Endodermal cell (in vitro differentiated cells): ENCODE measurements at regions not wholly inside any gene's neighbourhood (a gene's known extent, or its start where the extent isn't known, plus 50 kb on each side); places are given as distances from the start of the nearest gene placed in this dataset.

Experiments used
- DNase-seq: peaks from one replicate; pipeline ENCODE4 v3.0.0-alpha.2; 2017
- H3K27ac ChIP-seq: 2 replicates; pipeline ENCODE4 v1.5.1; 2013; ENCODE audit warnings: mild to moderate bottlenecking, low read depth, low read length, moderate library complexity
- H3K27me3 ChIP-seq: 2 replicates; pipeline ENCODE4 v1.6.1; 2013; ENCODE audit warnings: mild to moderate bottlenecking, low read length, moderate library complexity; ENCODE audit not compliant: insufficient read depth, control insufficient read depth, poor library complexity, severe bottlenecking
- H3K36me3 ChIP-seq: 2 replicates; pipeline ENCODE4 v1.7.0; 2013; ENCODE audit warnings: mild to moderate bottlenecking, low read length, moderate library complexity; ENCODE audit not compliant: control insufficient read depth, insufficient read depth
- H3K4me1 ChIP-seq: one replicate; pipeline ENCODE4 v1.7.0; 2013; ENCODE audit warnings: low read length; ENCODE audit not compliant: control insufficient read depth, insufficient read depth
- H3K4me3 ChIP-seq: 2 replicates; pipeline ENCODE4 v1.5.1; 2013; ENCODE audit warnings: mild to moderate bottlenecking, low read length, moderate library complexity
- H3K9ac ChIP-seq: 2 replicates; pipeline ENCODE4 v1.6.1; 2013; ENCODE audit warnings: mild to moderate bottlenecking, low read length, moderate library complexity; ENCODE audit not compliant: poor library complexity, severe bottlenecking; ENCODE audit errors: extremely low read depth
- H3K9me3 ChIP-seq: 2 replicates; pipeline ENCODE4 v1.6.1; 2013; ENCODE audit warnings: mild to moderate bottlenecking, low read length, moderate library complexity; ENCODE audit not compliant: control insufficient read depth
- H3K27ac Mint-ChIP-seq: 2 replicates; pipeline ENCODE4 v1.8.0; 2020; ENCODE audit warnings: mixed read lengths
- H3K27me3 Mint-ChIP-seq: 2 replicates; pipeline ENCODE4 v1.8.0; 2021; ENCODE audit warnings: mild to moderate bottlenecking, mixed read lengths; ENCODE audit not compliant: insufficient read depth
- H3K36me3 Mint-ChIP-seq: 2 replicates; pipeline ENCODE4 v1.8.0; 2020; ENCODE audit warnings: low read depth, mixed read lengths
- H3K4me1 Mint-ChIP-seq: 2 replicates; pipeline ENCODE4 v1.8.0; 2020; ENCODE audit warnings: mixed read lengths
- H3K4me3 Mint-ChIP-seq: 2 replicates; pipeline ENCODE4 v1.8.0; 2020; ENCODE audit warnings: mild to moderate bottlenecking, moderate library complexity, mixed read lengths
- H3K9me3 Mint-ChIP-seq: 2 replicates; pipeline ENCODE4 v1.8.0; 2020; ENCODE audit warnings: mild to moderate bottlenecking, mixed read lengths
- CTCF ChIP-seq: fragments of 200-600 bp; sonication (generic); conservative IDR thresholded peaks from 2 replicates; pipeline ENCODE4 v1.5.0; 2021; ENCODE audit warnings: antibody characterized with exemption, mild to moderate bottlenecking
- WGBS, 2 experiments: methylation state at CpG; one replicate each; pipeline versions ENCODE4 v1.1.5 to v1.1.7; 2013; ENCODE audit warnings: missing lambda C conversion rate in 2 of 2, mixed read lengths in 1 of 2; ENCODE audit not compliant: insufficient coverage in 1 of 2, insufficient read length in 1 of 2; 5-methylcytosine and 5-hydroxymethylcytosine counted together

- no peaks in the 10 kb centered on the region for H3K36me3 ChIP-seq
- H3K4me3 Mint-ChIP-seq = no peak overlapping the region
- WGBS, 2 experiments = 87 to 100% methylated on average over 1 to 2 of the region's 2 CpGs
- H3K9ac ChIP-seq = no peak overlapping the region
- no peak overlapping the region for H3K4me3 ChIP-seq
- TF ChIP-seq CTCF = no peak
- H3K9me3 ChIP-seq = peaks cover 6% of the 10 kb centered on the region
- no peaks in the 10 kb centered on the region for H3K4me1 Mint-ChIP-seq
- peaks cover 59% of the 10 kb centered on the region for H3K27me3 ChIP-seq
- H3K36me3 Mint-ChIP-seq = no peaks in the 10 kb centered on the region
- H3K27ac ChIP-seq = no peak overlapping the region
- DNase-seq = no peak
- H3K9me3 Mint-ChIP-seq = peaks cover 12% of the 10 kb centered on the region
- H3K27ac Mint-ChIP-seq = no peak overlapping the region
- no peaks in the 10 kb centered on the region for H3K4me1 ChIP-seq
- peaks cover 66% of the 10 kb centered on the region for H3K27me3 Mint-ChIP-seq
Measured at GRCh38 chr1:38580594-38580993, 279.0 kb downstream of the RRAGC start.

- peak overlapping the region; percentile 69 for H3K4me3 ChIP-seq
- H3K9ac ChIP-seq = no peak overlapping the region
- H3K36me3 Mint-ChIP-seq = no peaks in the 10 kb centered on the region
- peaks cover 6% of the 10 kb centered on the region for H3K9me3 ChIP-seq
- no peaks in the 10 kb centered on the region for H3K36me3 ChIP-seq
- no peak for TF ChIP-seq CTCF
- no peaks in the 10 kb centered on the region for H3K4me1 ChIP-seq
- H3K27ac Mint-ChIP-seq = no peak overlapping the region
- peak; percentile 11 for DNase-seq
- H3K9me3 Mint-ChIP-seq = peaks cover 12% of the 10 kb centered on the region
- H3K4me1 Mint-ChIP-seq = no peaks in the 10 kb centered on the region
- H3K4me3 Mint-ChIP-seq = peak overlapping the region; percentile 67
- H3K27ac ChIP-seq = no peak overlapping the region
- peaks cover 77% of the 10 kb centered on the region for H3K27me3 Mint-ChIP-seq
- WGBS, 2 experiments = 88 to 100% methylated on average over 4 to 5 of the region's 5 CpGs
- H3K27me3 ChIP-seq = peaks cover 72% of the 10 kb centered on the region
Measured at GRCh38 chr1:38579056-38579455, 280.5 kb downstream of the RRAGC start.

GRCh38 chr1:38578271-38578951 lies 281.2 kb downstream of the RRAGC start:
- peaks cover 78% of the 10 kb centered on the region for H3K27me3 ChIP-seq
- H3K36me3 Mint-ChIP-seq = no peaks in the 10 kb centered on the region
- no peaks in the 10 kb centered on the region for H3K4me1 ChIP-seq
- peaks cover 10% of the 10 kb centered on the region for H3K9me3 Mint-ChIP-seq
- peaks cover 5% of the 10 kb centered on the region for H3K9me3 ChIP-seq
- no peak for TF ChIP-seq CTCF
- WGBS, 2 experiments = 2 to 5% methylated on average over 43 to 66 of the region's 66 CpGs
- no peak overlapping the region for H3K9ac ChIP-seq
- peak overlapping the region; percentile 67 for H3K4me3 Mint-ChIP-seq
- H3K4me3 ChIP-seq = peak overlapping the region; percentile 69
- peaks cover 81% of the 10 kb centered on the region for H3K27me3 Mint-ChIP-seq
- no peak overlapping the region for H3K27ac Mint-ChIP-seq
- DNase-seq = peak; percentile 81
- no peaks in the 10 kb centered on the region for H3K4me1 Mint-ChIP-seq
- H3K36me3 ChIP-seq = no peaks in the 10 kb centered on the region
- H3K27ac ChIP-seq = no peak overlapping the region
